Activated CD4-positive, alpha-beta memory T cell treated with anti-CD3 and anti-CD28 coated beads for 36 hours (primary cell): ENCODE measurements at regions not wholly inside any gene's neighbourhood (a gene's known extent, or its start where the extent isn't known, plus 50 kb on each side); places are given as distances from the start of the nearest gene placed in this dataset.
A peak's percentile ranks its signal among the peaks of the same experiment; 100 is the strongest.
"Not testable (repeated sequence)": the region's sequence is repeated elsewhere in the genome, so short reads cannot be mapped to it uniquely, and the experiment has no call there.

Source experiments
- CTCF ChIA-PET: fragments of 350-600 bp; sonication (Branson Sonifier 250); formaldehyde crosslinking; loops from one replicate; lab custom pipeline; 2021; ENCODE audit warnings: antibody characterized with exemption, inconsistent platforms; lab: Charles Lee
- POLR2A ChIA-PET: fragments of 350-600 bp; sonication (Branson Sonifier 250); formaldehyde crosslinking; loops from one replicate; lab custom pipeline; 2021; ENCODE audit warnings: antibody characterized with exemption; lab: Charles Lee
- DNase-seq: peaks from one replicate; pipeline ENCODE4 v3.0.0-alpha.2; 2020
- H3K27ac Mint-ChIP-seq: one replicate; pipeline ENCODE4 v1.8.0; 2021; ENCODE audit warnings: mixed read lengths
- H3K27me3 Mint-ChIP-seq: one replicate; pipeline ENCODE4 v1.8.0; 2021; ENCODE audit warnings: mixed read lengths
- H3K36me3 Mint-ChIP-seq: one replicate; pipeline ENCODE4 v1.8.0; 2021; ENCODE audit warnings: mixed read lengths
- H3K4me1 Mint-ChIP-seq: one replicate; pipeline ENCODE4 v1.8.0; 2021; ENCODE audit warnings: low read depth, mixed read lengths
- H3K4me3 Mint-ChIP-seq: one replicate; pipeline ENCODE4 v1.8.0; 2021; ENCODE audit warnings: mild to moderate bottlenecking, mixed read lengths
- H3K9me3 Mint-ChIP-seq: one replicate; pipeline ENCODE4 v1.8.0; 2021; ENCODE audit warnings: mixed read lengths
- intact Hi-C: fragments of 100-400 bp; cut with micrococcal nuclease; formaldehyde crosslinking; loops from one replicate; pipeline ENCODE4 v1.15.1; 2023

- H3K27ac Mint-ChIP-seq, intact Hi-C loops, H3K4me1 Mint-ChIP-seq, H3K27me3 Mint-ChIP-seq, CTCF ChIA-PET, H3K9me3 Mint-ChIP-seq, DNase-seq, H3K36me3 Mint-ChIP-seq, POLR2A ChIA-PET, H3K4me3 Mint-ChIP-seq: not testable (repeated sequence)
Measured at GRCh38 chr21:32823296-32823695, 51.7 kb upstream of the PAXBP1 start.

GRCh38 chr21:32824950-32825349 lies 53.4 kb upstream of the PAXBP1 start:
- CTCF ChIA-PET = interaction anchor here (1.1 to 1.6 kb wide), 9 partner anchors 30 to 372 kb away, joined by 3 to 9 read pairs (median 4); no protein-coding TSS in a partner anchor
- Mint-ChIP-seq H3K27ac (no peak overlapping the region), H3K4me3 (no peak overlapping the region), H3K9me3 (peaks cover 7% of the 10 kb centered on the region), H3K36me3 (no peaks in the 10 kb centered on the region), H3K27me3 (no peaks in the 10 kb centered on the region), H3K4me1 (no peaks in the 10 kb centered on the region)
- DNase-seq = no peak
- intact Hi-C loops = loop anchor here (5.0 kb wide), 1 partner anchor 53 kb away; the partner anchor contains the start of gene PAXBP1
- POLR2A ChIA-PET = no interaction called here

GRCh38 chr21:32826329-32827167 lies 55.0 kb upstream of the PAXBP1 start:
- DNase-seq = peak; percentile 43
- no peaks in the 10 kb centered on the region for H3K4me1 Mint-ChIP-seq
- intact Hi-C loops = loop anchor here (1.0 to 5.0 kb wide), 2 partner anchors 54 to 173 kb away; partner anchors contain the start of gene PAXBP1
- H3K9me3 Mint-ChIP-seq = peaks cover 7% of the 10 kb centered on the region
- peaks cover 1% of the 10 kb centered on the region for H3K27me3 Mint-ChIP-seq
- no peaks in the 10 kb centered on the region for H3K36me3 Mint-ChIP-seq
- H3K27ac Mint-ChIP-seq = no peak overlapping the region
- CTCF ChIA-PET = interaction anchor here (0.6 to 2.0 kb wide), 29 partner anchors 29 to 423 kb away, joined by 3 to 9 read pairs (median 4); partner anchors contain the start of gene PAXBP1
- POLR2A ChIA-PET = no interaction called here
- no peak overlapping the region for H3K4me3 Mint-ChIP-seq

- intact Hi-C loops = loop anchor here (5.0 kb wide), 1 partner anchor 57 kb away; the partner anchor contains the start of gene PAXBP1
Measured at GRCh38 chr21:32828908-32829307, 57.4 kb upstream of the PAXBP1 start.

GRCh38 chr21:32829504-32829903 lies 57.9 kb upstream of the PAXBP1 start:
- Mint-ChIP-seq H3K9me3 (peaks cover 4% of the 10 kb centered on the region), H3K36me3 (no peaks in the 10 kb centered on the region), H3K4me3 (no peak overlapping the region), H3K27ac (no peak overlapping the region), H3K4me1 (no peaks in the 10 kb centered on the region), H3K27me3 (peaks cover 1% of the 10 kb centered on the region)
- intact Hi-C loops = loop anchor here (5.0 kb wide), 1 partner anchor 57 kb away; the partner anchor contains the start of gene PAXBP1
- POLR2A ChIA-PET = no interaction called here
- CTCF ChIA-PET = interaction anchor here (1.4 kb wide), 1 partner anchor 298 kb away, joined by 5 read pairs; no protein-coding TSS in a partner anchor
- no peak for DNase-seq

More at GRCh38 chr21:32828908-32829307, 57.4 kb upstream of the PAXBP1 start:
- no peak for DNase-seq
- H3K27ac Mint-ChIP-seq = no peak overlapping the region
- peaks cover 7% of the 10 kb centered on the region for H3K9me3 Mint-ChIP-seq
- H3K4me1 Mint-ChIP-seq = no peaks in the 10 kb centered on the region
- no peaks in the 10 kb centered on the region for H3K36me3 Mint-ChIP-seq
- H3K4me3 Mint-ChIP-seq = no peak overlapping the region
- ChIA-PET CTCF (interaction anchor here (0.7 to 2.0 kb wide), 4 partner anchors 147 to 332 kb away, joined by 3 to 6 read pairs (median 4); no protein-coding TSS in a partner anchor), POLR2A (no interaction called here)
- H3K27me3 Mint-ChIP-seq = peaks cover 1% of the 10 kb centered on the region

- not testable (repeated sequence) for H3K4me3 Mint-ChIP-seq, DNase-seq, H3K4me1 Mint-ChIP-seq, H3K9me3 Mint-ChIP-seq, H3K36me3 Mint-ChIP-seq, H3K27ac Mint-ChIP-seq, H3K27me3 Mint-ChIP-seq
- intact Hi-C loops = loop anchor here (5.0 kb wide), 2 partner anchors 296 to 366 kb away; no protein-coding TSS in a partner anchor
- ChIA-PET POLR2A (interaction anchor here (1.0 kb wide), 1 partner anchor 59 kb away, joined by 4 read pairs; no protein-coding TSS in a partner anchor), CTCF (interaction anchor here (0.8 to 2.9 kb wide), 5 partner anchors 288 to 530 kb away, joined by 3 to 44 read pairs (median 9); no protein-coding TSS in a partner anchor)
Measured at GRCh38 chr21:32831779-32832178, 60.2 kb upstream of the PAXBP1 start.

GRCh38 chr21:32834211-32834915 lies 62.8 kb upstream of the PAXBP1 start:
- Mint-ChIP-seq H3K36me3 (no peaks in the 10 kb centered on the region), H3K27ac (no peak overlapping the region), H3K9me3 (peaks cover 9% of the 10 kb centered on the region), H3K4me3 (no peak overlapping the region), H3K27me3 (peaks cover 3% of the 10 kb centered on the region), H3K4me1 (no peaks in the 10 kb centered on the region)
- CTCF ChIA-PET = interaction anchor here (0.6 to 2.9 kb wide), 2 partner anchors 22 to 363 kb away, joined by 5 to 44 read pairs; no protein-coding TSS in a partner anchor
- intact Hi-C loops = loop anchor here (5.0 kb wide), 2 partner anchors 293 to 363 kb away; no protein-coding TSS in a partner anchor
- DNase-seq = no peak
- POLR2A ChIA-PET = no interaction called here

GRCh38 chr21:32834916-32835235 lies 63.3 kb upstream of the PAXBP1 start:
- H3K27ac Mint-ChIP-seq = no peak overlapping the region
- no peaks in the 10 kb centered on the region for H3K36me3 Mint-ChIP-seq
- intact Hi-C loops = loop anchor here (5.0 kb wide), 2 partner anchors 292 to 362 kb away; no protein-coding TSS in a partner anchor
- peaks cover 9% of the 10 kb centered on the region for H3K9me3 Mint-ChIP-seq
- no peak overlapping the region for H3K4me3 Mint-ChIP-seq
- H3K4me1 Mint-ChIP-seq = no peaks in the 10 kb centered on the region
- DNase-seq = no peak
- peaks cover 3% of the 10 kb centered on the region for H3K27me3 Mint-ChIP-seq
- ChIA-PET CTCF (interaction anchor here (1.5 kb wide), 1 partner anchor 362 kb away, joined by 7 read pairs; no protein-coding TSS in a partner anchor), POLR2A (no interaction called here)

- no peaks in the 10 kb centered on the region for H3K4me1 Mint-ChIP-seq
- no peak overlapping the region for H3K27ac Mint-ChIP-seq
- CTCF ChIA-PET = no interaction called here
- intact Hi-C loops = no loop called here
- H3K4me3 Mint-ChIP-seq = no peak overlapping the region
- H3K27me3 Mint-ChIP-seq = peaks cover 5% of the 10 kb centered on the region
- no peak for DNase-seq
- no peaks in the 10 kb centered on the region for H3K36me3 Mint-ChIP-seq
- POLR2A ChIA-PET = no interaction called here
- H3K9me3 Mint-ChIP-seq = peaks cover 3% of the 10 kb centered on the region
Measured at GRCh38 chr21:32842146-32842545, 70.6 kb upstream of the PAXBP1 start.

GRCh38 chr21:32843561-32843960 lies 72.0 kb upstream of the PAXBP1 start:
- Mint-ChIP-seq H3K27me3 (peaks cover 5% of the 10 kb centered on the region), H3K4me3 (no peak overlapping the region), H3K4me1 (no peaks in the 10 kb centered on the region), H3K9me3 (no peaks in the 10 kb centered on the region), H3K27ac (no peak overlapping the region), H3K36me3 (no peaks in the 10 kb centered on the region)
- ChIA-PET CTCF (no interaction called here), POLR2A (no interaction called here)
- intact Hi-C loops = no loop called here
- DNase-seq = no peak

GRCh38 chr21:32844076-32844475 lies 72.5 kb upstream of the PAXBP1 start:
- Mint-ChIP-seq H3K27me3 (peaks cover 5% of the 10 kb centered on the region), H3K36me3 (no peaks in the 10 kb centered on the region), H3K27ac (no peak overlapping the region), H3K9me3 (no peaks in the 10 kb centered on the region), H3K4me1 (no peaks in the 10 kb centered on the region), H3K4me3 (no peak overlapping the region)
- ChIA-PET CTCF (interaction anchor here (1.0 kb wide), 1 partner anchor 73 kb away, joined by 3 read pairs; the partner anchor contains the start of gene PAXBP1), POLR2A (no interaction called here)
- DNase-seq = no peak
- intact Hi-C loops = no loop called here
